H9 (cell line): ENCODE measurements at regions not wholly inside any gene's neighbourhood (a gene's known extent, or its start where the extent isn't known, plus 50 kb on each side); places are given as distances from the start of the nearest gene placed in this dataset.

Experiments
- DNase-seq: peaks from one replicate; pipeline ENCODE4 v3.0.0-alpha.2; 2017
- H2AFZ ChIP-seq: one replicate; pipeline ENCODE4 v1.6.1; 2013; ENCODE audit warnings: mild to moderate bottlenecking, low read length, control low read depth, moderate library complexity
- H2AK5ac ChIP-seq: 2 replicates; pipeline ENCODE4 v1.6.1; 2013; ENCODE audit warnings: low read length, control low read depth, mixed read lengths; ENCODE audit not compliant: insufficient read length
- H2BK120ac ChIP-seq: one replicate; pipeline ENCODE4 v1.6.1; 2013; ENCODE audit warnings: low read depth, mild to moderate bottlenecking, low read length, control low read depth, inconsistent platforms; ENCODE audit not compliant: poor library complexity, severe bottlenecking
- H2BK12ac ChIP-seq: 2 replicates; pipeline ENCODE4 v1.6.1; 2013; ENCODE audit warnings: low read length, control low read depth, mixed read lengths, low read depth; ENCODE audit not compliant: insufficient read length
- H2BK15ac ChIP-seq: 2 replicates; pipeline ENCODE4 v1.6.1; 2013; ENCODE audit warnings: low read depth, low read length, control low read depth
- H2BK20ac ChIP-seq: one replicate; pipeline ENCODE4 v1.6.1; 2013; ENCODE audit warnings: low read depth, mild to moderate bottlenecking, low read length, control low read depth, inconsistent platforms; ENCODE audit not compliant: poor library complexity, severe bottlenecking
- H2BK5ac ChIP-seq: 2 replicates; pipeline ENCODE4 v1.6.1; 2013; ENCODE audit warnings: low read length, control low read depth, mixed read lengths; ENCODE audit not compliant: insufficient read length
- H3K14ac ChIP-seq: 2 replicates; pipeline ENCODE4 v1.6.1; 2013; ENCODE audit warnings: low read length, control low read depth; ENCODE audit not compliant: insufficient read depth
- H3K18ac ChIP-seq: 2 replicates; pipeline ENCODE4 v1.6.1; 2013; ENCODE audit warnings: low read depth, mild to moderate bottlenecking, mixed read lengths, low read length, control low read depth; ENCODE audit not compliant: insufficient read length
- H3K23ac ChIP-seq: 2 replicates; pipeline ENCODE4 v1.6.1; 2013; ENCODE audit warnings: low read length, control low read depth, mixed read lengths, low read depth; ENCODE audit not compliant: insufficient read length
- H3K23me2 ChIP-seq: 2 replicates; pipeline ENCODE4 v1.6.1; 2013; ENCODE audit warnings: low read depth, mild to moderate bottlenecking, mixed read lengths, low read length, control low read depth; ENCODE audit not compliant: insufficient read length, poor library complexity, severe bottlenecking
- H3K27ac ChIP-seq: 2 replicates; pipeline ENCODE4 v1.5.1; 2013; ENCODE audit warnings: low read length, control low read depth, mixed read lengths, low read depth; ENCODE audit not compliant: insufficient read length
- H3K27me3 ChIP-seq: 2 replicates; pipeline ENCODE4 v1.6.1; 2013; ENCODE audit warnings: low read length, control low read depth, inconsistent platforms; ENCODE audit not compliant: insufficient read depth
- H3K4ac ChIP-seq: 2 replicates; pipeline ENCODE4 v1.6.1; 2013; ENCODE audit warnings: low read depth, mild to moderate bottlenecking, control low read depth, inconsistent platforms, low read length, moderate library complexity
- H3K4me1 ChIP-seq: 2 replicates; pipeline ENCODE4 v1.6.1; 2013; ENCODE audit warnings: low read length, control low read depth, inconsistent platforms; ENCODE audit not compliant: insufficient read depth
- H3K4me2 ChIP-seq: 2 replicates; pipeline ENCODE4 v1.6.1; 2013; ENCODE audit warnings: low read length, control low read depth, mixed read lengths; ENCODE audit not compliant: insufficient read length, insufficient read depth
- H3K56ac ChIP-seq: 2 replicates; pipeline ENCODE4 v1.6.1; 2013; ENCODE audit warnings: low read depth, mild to moderate bottlenecking, mixed read lengths, low read length, control low read depth; ENCODE audit not compliant: insufficient read length
- H3K79me1 ChIP-seq: 2 replicates; pipeline ENCODE4 v1.6.1; 2013; ENCODE audit warnings: low read depth, mild to moderate bottlenecking, moderate library complexity, low read length, control low read depth, inconsistent platforms; ENCODE audit not compliant: insufficient read depth, poor library complexity, severe bottlenecking
- H3K79me2 ChIP-seq: 2 replicates; pipeline ENCODE4 v1.6.1; 2013; ENCODE audit warnings: low read length, control low read depth, inconsistent platforms; ENCODE audit not compliant: insufficient read depth
- H3K9ac ChIP-seq: 2 replicates; pipeline ENCODE4 v1.6.1; 2013; ENCODE audit warnings: low read length, control low read depth, mixed read lengths; ENCODE audit not compliant: insufficient read length; ENCODE audit errors: extremely low read depth
- H3K9me3 ChIP-seq: one replicate; pipeline ENCODE4 v1.6.1; 2013; ENCODE audit warnings: low read depth, low read length, inconsistent platforms; ENCODE audit not compliant: control insufficient read depth
- H3T11ph ChIP-seq: one replicate; pipeline ENCODE4 v1.6.1; 2013; ENCODE audit warnings: mild to moderate bottlenecking, low read length, control low read depth, inconsistent platforms
- H4K20me1 ChIP-seq: one replicate; pipeline ENCODE4 v1.6.1; 2013; ENCODE audit not compliant: control insufficient read depth, insufficient read length, insufficient read depth
- H4K5ac ChIP-seq: 2 replicates; pipeline ENCODE4 v1.6.1; 2013; ENCODE audit warnings: low read depth, mild to moderate bottlenecking, mixed read lengths, low read length, control low read depth; ENCODE audit not compliant: insufficient read length
- H4K8ac ChIP-seq: replicated peaks from 2 replicates; pipeline ENCODE4 v1.6.1; 2013; ENCODE audit warnings: low read length, control low read depth, mixed read lengths, low read depth; ENCODE audit not compliant: insufficient read length
- H4K91ac ChIP-seq: 2 replicates; pipeline ENCODE4 v1.6.1; 2013; ENCODE audit warnings: low read depth, mild to moderate bottlenecking, moderate library complexity, mixed read lengths, low read length, control low read depth; ENCODE audit not compliant: insufficient read length
- H3K27ac Mint-ChIP-seq, 3 experiments: 2 replicates in 2 of 3; 3 replicates in 1 of 3; pipeline ENCODE4 v1.8.0; 2020 to 2021; ENCODE audit warnings: mixed read lengths in 3 of 3, mild to moderate bottlenecking in 1 of 3, moderate library complexity in 1 of 3
- H3K27me3 Mint-ChIP-seq: 2 replicates; pipeline ENCODE4 v1.8.0; 2021; ENCODE audit warnings: low read depth, mild to moderate bottlenecking, moderate library complexity, mixed read lengths
- H3K36me3 Mint-ChIP-seq, 3 experiments: 2 replicates in 2 of 3; 3 replicates in 1 of 3; pipeline ENCODE4 v1.8.0; 2020 to 2021; ENCODE audit warnings: low read depth in 3 of 3, mixed read lengths in 3 of 3; ENCODE audit not compliant: insufficient read depth in 1 of 3
- H3K4me1 Mint-ChIP-seq, 2 experiments: 2 replicates each; pipeline ENCODE4 v1.8.0; 2020; ENCODE audit warnings: mixed read lengths in 2 of 2
- H3K4me3 Mint-ChIP-seq, 2 experiments: 2 replicates in 1 of 2; 3 replicates in 1 of 2; pipeline ENCODE4 v1.8.0; 2020 to 2021; ENCODE audit warnings: mild to moderate bottlenecking in 2 of 2, mixed read lengths in 2 of 2, moderate library complexity in 1 of 2
- H3K9me3 Mint-ChIP-seq, 2 experiments: 2 replicates in 1 of 2; 3 replicates in 1 of 2; pipeline ENCODE4 v1.8.0; 2020; ENCODE audit warnings: mild to moderate bottlenecking in 2 of 2, mixed read lengths in 2 of 2, moderate library complexity in 1 of 2
- CTCF ChIP-seq: fragments of 200-600 bp; sonication (generic); conservative IDR thresholded peaks from 3 replicates; pipeline ENCODE4 v1.8.0; 2021; ENCODE audit warnings: antibody characterized with exemption, mild to moderate bottlenecking
- WGBS: extraction: QIAGEN DNeasy Blood & Tissue Kit; methylation state at CpG from one replicate; pipeline ENCODE4 v1.1.7; 2013; ENCODE audit warnings: missing lambda C conversion rate, low lambda C conversion rate, mixed read lengths; ENCODE audit not compliant: insufficient read length; ENCODE audit errors: extremely low coverage; 5-methylcytosine and 5-hydroxymethylcytosine counted together

GRCh38 chr12:85633491-85633890, 202.7 kb downstream of the RASSF9 start:
- no peak overlapping the region for H3K14ac ChIP-seq
- no peak overlapping the region for H3K4me2 ChIP-seq
- no peak overlapping the region for H2BK20ac ChIP-seq
- no peaks in the 10 kb centered on the region for H3K9me3 ChIP-seq
- no peaks in the 10 kb centered on the region for H3K79me1 ChIP-seq
- TF ChIP-seq CTCF, result no peak
- Mint-ChIP-seq H3K27me3 (no peaks in the 10 kb centered on the region), H3K27ac (no peak overlapping the region), H3K4me1 (no peaks in the 10 kb centered on the region), H3K4me3 (no peak overlapping the region), H3K36me3 (peaks cover 0 to 2% (median 0%) of the 10 kb centered on the region in 3 experiments; a peak in 1 of 7 replicates), H3K9me3 (no peaks in the 10 kb centered on the region)
- H3K23ac ChIP-seq, result no peak overlapping the region
- no peak overlapping the region for H2BK12ac ChIP-seq
- no peak overlapping the region for H2AK5ac ChIP-seq
- H3K56ac ChIP-seq, result no peak overlapping the region
- H2BK5ac ChIP-seq, result no peak overlapping the region
- H3T11ph ChIP-seq, result no peak overlapping the region
- no peak overlapping the region for H3K4ac ChIP-seq
- H4K5ac ChIP-seq, result no peak overlapping the region
- no peak overlapping the region for H4K91ac ChIP-seq
- H3K79me2 ChIP-seq, result no peaks in the 10 kb centered on the region
- no peaks in the 10 kb centered on the region for H3K27me3 ChIP-seq
- no peak overlapping the region for H3K18ac ChIP-seq
- H2AFZ ChIP-seq, result no peak overlapping the region
- no peak overlapping the region for H4K8ac ChIP-seq
- H3K23me2 ChIP-seq, result no peaks in the 10 kb centered on the region
- no CpG with 5 or more reads among the region's 1 CpG for WGBS
- H3K27ac ChIP-seq, result no peak overlapping the region
- no peak overlapping the region for H2BK120ac ChIP-seq
- no peaks in the 10 kb centered on the region for H4K20me1 ChIP-seq
- no peak overlapping the region for H2BK15ac ChIP-seq
- no peak overlapping the region for H3K9ac ChIP-seq
- DNase-seq, result no peak
- no peaks in the 10 kb centered on the region for H3K4me1 ChIP-seq
